Fibroblast of lung (primary cell): ENCODE measurements at regions not wholly inside any gene's neighbourhood (a gene's known extent, or its start where the extent isn't known, plus 50 kb on each side); places are given as distances from the start of the nearest gene placed in this dataset.

Experiments used
- EZH2 ChIP-seq: IDR thresholded peaks from 2 replicates; pipeline ENCODE4 v1.5.1; 2012; ENCODE audit warnings: low read length, control low read depth, mild to moderate bottlenecking; ENCODE audit errors: missing control alignments
- TF ChIP-seq, protein P1 (sequence below), 2 donors: IDR thresholded peaks in 1 of 2; conservative IDR thresholded peaks in 1 of 2; 1 replicate in 1 of 2; 2 replicates in 1 of 2; pipeline ENCODE4 v1.5.1; 2011 to 2012; ENCODE audit warnings: low read length in 2 of 2, control low read depth in 1 of 2, inconsistent platforms in 1 of 2, low read depth in 1 of 2, mild to moderate bottlenecking in 1 of 2

- TF ChIP-seq, protein P1, sequence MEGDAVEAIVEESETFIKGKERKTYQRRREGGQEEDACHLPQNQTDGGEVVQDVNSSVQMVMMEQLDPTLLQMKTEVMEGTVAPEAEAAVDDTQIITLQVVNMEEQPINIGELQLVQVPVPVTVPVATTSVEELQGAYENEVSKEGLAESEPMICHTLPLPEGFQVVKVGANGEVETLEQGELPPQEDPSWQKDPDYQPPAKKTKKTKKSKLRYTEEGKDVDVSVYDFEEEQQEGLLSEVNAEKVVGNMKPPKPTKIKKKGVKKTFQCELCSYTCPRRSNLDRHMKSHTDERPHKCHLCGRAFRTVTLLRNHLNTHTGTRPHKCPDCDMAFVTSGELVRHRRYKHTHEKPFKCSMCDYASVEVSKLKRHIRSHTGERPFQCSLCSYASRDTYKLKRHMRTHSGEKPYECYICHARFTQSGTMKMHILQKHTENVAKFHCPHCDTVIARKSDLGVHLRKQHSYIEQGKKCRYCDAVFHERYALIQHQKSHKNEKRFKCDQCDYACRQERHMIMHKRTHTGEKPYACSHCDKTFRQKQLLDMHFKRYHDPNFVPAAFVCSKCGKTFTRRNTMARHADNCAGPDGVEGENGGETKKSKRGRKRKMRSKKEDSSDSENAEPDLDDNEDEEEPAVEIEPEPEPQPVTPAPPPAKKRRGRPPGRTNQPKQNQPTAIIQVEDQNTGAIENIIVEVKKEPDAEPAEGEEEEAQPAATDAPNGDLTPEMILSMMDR (conservative IDR thresholded peaks at IDR 0.05 in 1 of 2, IDR thresholded peaks at IDR 0.05 in 1 of 2; ENCODE audit: low read depth in 1 of 2, low read length in 2 of 2), result no peak
- TF ChIP-seq EZH2, result no peak
Observed at GRCh38 chr6:170005665-170006064, 254.2 kb downstream of the ERMARD start.
